HCT116 (cell line): ENCODE measurements at regions not wholly inside any gene's neighbourhood (a gene's known extent, or its start where the extent isn't known, plus 50 kb on each side); places are given as distances from the start of the nearest gene placed in this dataset.

ENCODE experiments used
- CEBPB ChIP-seq: IDR thresholded peaks from 2 replicates; pipeline ENCODE4 v1.6.1; 2012; ENCODE audit warnings: low read depth
- CTCF ChIP-seq, 3 experiments: fragments of 200-600 bp in 1 of 3; sonication (generic) in 1 of 3; IDR thresholded peaks in 2 of 3; conservative IDR thresholded peaks in 1 of 3; 2 replicates each; pipeline ENCODE4 v1.5.1; 2012 to 2017; ENCODE audit warnings: low read depth in 2 of 3, low read length in 2 of 3, antibody characterized with exemption in 1 of 3, borderline replicate concordance in 1 of 3, control low read depth in 1 of 3, mild to moderate bottlenecking in 1 of 3, mixed read lengths in 1 of 3, mixed run types in 1 of 3, moderate library complexity in 1 of 3; ENCODE audit not compliant: insufficient read depth in 1 of 3
- EZH2 ChIP-seq: fragments of 200-600 bp; sonication (generic); IDR thresholded peaks from 2 replicates; pipeline ENCODE4 v1.6.1; 2017; ENCODE audit warnings: antibody characterized with exemption, mixed run types
- EZH2phosphoT487 ChIP-seq: fragments of 200-600 bp; IDR thresholded peaks from 2 replicates; pipeline ENCODE4 v1.6.1; 2018; ENCODE audit warnings: antibody characterized with exemption, borderline replicate concordance
- POLR2A ChIP-seq: IDR thresholded peaks from 2 replicates; pipeline ENCODE4 v1.7.0; 2011; ENCODE audit warnings: borderline replicate concordance; ENCODE audit not compliant: insufficient read depth, insufficient read length; ENCODE audit errors: extremely low read depth
- POLR2AphosphoS5 ChIP-seq: IDR thresholded peaks from 2 replicates; pipeline ENCODE4 v1.6.1; 2011; ENCODE audit warnings: mild to moderate bottlenecking, low read depth, low read length, moderate library complexity
- REST ChIP-seq: IDR thresholded peaks from 2 replicates; pipeline ENCODE4 v1.6.1; 2012; ENCODE audit warnings: low read depth
- SP1 ChIP-seq: IDR thresholded peaks from 2 replicates; pipeline ENCODE4 v1.6.1; 2012; ENCODE audit warnings: low read depth
- SRF ChIP-seq: IDR thresholded peaks from 2 replicates; pipeline ENCODE4 v1.6.1; 2012; ENCODE audit warnings: low read depth
- TCF7L2 ChIP-seq: IDR thresholded peaks from 2 replicates; pipeline ENCODE4 v1.7.0; 2011; ENCODE audit warnings: borderline replicate concordance, inconsistent platforms; ENCODE audit not compliant: insufficient read depth, insufficient read length; ENCODE audit errors: extremely low read depth
- ZFX ChIP-seq: fragments of 450-650 bp; IDR thresholded peaks from 2 replicates; pipeline ENCODE4 v1.6.1; 2017
- ZNF274 ChIP-seq: fragments of 200-500 bp; sonication (Bioruptor generic); IDR thresholded peaks from 2 replicates; pipeline ENCODE4 v1.6.1; 2014; ENCODE audit warnings: mild to moderate bottlenecking, low read depth, low read length, inconsistent platforms
- TF ChIP-seq, protein P1 (sequence below): IDR thresholded peaks from 2 replicates; pipeline ENCODE4 v1.6.1; 2012

DNA sequence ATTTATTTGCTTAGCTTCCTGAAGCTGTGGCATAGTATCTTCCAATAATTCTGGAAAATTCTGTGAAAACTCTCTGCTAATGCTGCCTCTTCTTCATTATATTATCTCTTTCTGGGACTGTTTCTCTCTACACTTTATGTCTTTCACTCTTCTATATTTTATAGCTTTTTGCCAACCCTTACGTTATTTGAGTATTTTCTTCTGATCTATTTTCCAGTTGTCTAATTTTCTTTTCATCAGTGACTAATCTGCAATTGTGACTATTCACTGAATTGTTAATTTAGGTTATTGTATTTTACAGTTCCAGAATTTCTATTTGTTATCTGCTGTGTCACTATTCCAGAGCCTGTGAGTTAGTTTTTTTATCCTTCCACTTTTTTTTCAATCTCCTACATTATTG is 273.4 kb upstream of the PHYHIPL start:
- TF ChIP-seq CTCF (IDR thresholded peaks at IDR 0.05 in 2 of 3, conservative IDR thresholded peaks at IDR 0.05 in 1 of 3; ENCODE audit: borderline replicate concordance in 1 of 3, insufficient read depth in 1 of 3, low read depth in 2 of 3, low read length in 2 of 3): no peak
- no peak for TF ChIP-seq REST
- no peak for TF ChIP-seq POLR2AphosphoS5
- no peak for TF ChIP-seq EZH2phosphoT487
- no peak for TF ChIP-seq POLR2A
- TF ChIP-seq ZFX: no peak
- TF ChIP-seq SP1: no peak
- no peak for TF ChIP-seq TCF7L2
- TF ChIP-seq SRF: no peak
- TF ChIP-seq, protein P1, sequence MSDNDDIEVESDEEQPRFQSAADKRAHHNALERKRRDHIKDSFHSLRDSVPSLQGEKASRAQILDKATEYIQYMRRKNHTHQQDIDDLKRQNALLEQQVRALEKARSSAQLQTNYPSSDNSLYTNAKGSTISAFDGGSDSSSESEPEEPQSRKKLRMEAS: no peak
- TF ChIP-seq EZH2: no peak
- no peak for TF ChIP-seq CEBPB
- no peak for TF ChIP-seq ZNF274
